ENCODE measurements at regions not wholly inside any gene's neighbourhood (a gene's known extent, or its start where the extent isn't known, plus 50 kb on each side); places are given as distances from the start of the nearest gene placed in this dataset.

DNA sequence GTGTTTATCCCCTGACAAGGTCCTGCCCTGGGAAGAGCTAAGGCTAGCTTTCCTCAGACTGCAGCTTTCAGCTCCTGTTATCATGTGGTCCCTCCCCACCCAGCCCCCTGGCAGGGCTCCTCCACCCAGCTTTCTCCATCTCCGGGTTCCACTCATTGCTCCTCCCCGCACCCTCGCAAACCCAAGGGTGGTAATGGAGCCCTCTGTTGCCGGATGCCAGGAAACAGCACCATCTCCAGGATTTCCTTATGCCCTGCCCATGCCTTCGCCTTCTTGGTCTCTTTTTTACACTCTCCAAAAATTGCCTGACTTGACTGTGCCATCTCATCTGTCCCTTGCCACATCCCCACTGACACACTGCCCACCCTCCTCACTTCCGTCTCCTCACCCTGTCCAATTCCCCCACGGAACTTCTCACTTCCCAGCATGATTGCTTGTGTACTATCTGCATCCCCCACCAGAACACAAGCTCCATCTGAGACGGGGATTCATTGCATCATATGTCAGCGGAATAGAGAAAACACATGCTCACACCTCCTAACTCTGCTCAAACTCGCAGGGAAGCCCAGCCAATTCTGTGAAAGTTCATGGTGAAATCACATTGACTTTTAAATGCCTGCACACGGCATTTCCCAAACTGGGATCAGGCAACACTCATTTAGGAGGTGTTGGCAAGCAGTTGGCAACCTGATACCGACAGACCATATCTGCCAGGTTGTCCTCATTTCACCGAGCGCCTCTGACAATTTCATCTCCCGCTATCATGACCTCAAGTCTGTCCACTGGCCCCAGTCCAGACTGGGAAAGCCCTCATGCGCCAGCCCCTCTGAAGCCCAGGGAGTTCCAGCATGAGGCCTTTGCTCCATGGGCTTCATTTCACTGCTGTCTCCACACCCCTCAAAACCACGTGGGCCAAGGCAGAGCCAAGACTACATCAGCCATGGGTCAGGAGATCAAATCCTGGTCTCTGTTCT, 201.1 kb downstream of the MATN1 start:
- TF ChIP-seq CTCF (IDR thresholded peaks at IDR 0.05) = no peak
- no peak for TF ChIP-seq EZH2 (IDR thresholded peaks at IDR 0.05)

All from neural progenitor cell (in vitro differentiated cells).